MM.1S (cell line): ENCODE measurements at regions not wholly inside any gene's neighbourhood (a gene's known extent, or its start where the extent isn't known, plus 50 kb on each side); places are given as distances from the start of the nearest gene placed in this dataset.

Experiments used
- DNase-seq: peaks from one replicate; pipeline ENCODE4 v3.0.0-alpha.2; 2015
- H2AFZ ChIP-seq: fragments of 300-600 bp; sonication (generic); 2 replicates; pipeline ENCODE4 v1.6.0; 2016; ENCODE audit warnings: antibody characterized with exemption, low read length
- H3F3A ChIP-seq: fragments of 300-600 bp; sonication (generic); 2 replicates; pipeline ENCODE4 v1.6.1; 2016; ENCODE audit warnings: mild to moderate bottlenecking, antibody characterized with exemption, low read length, moderate library complexity, mixed read lengths; ENCODE audit not compliant: insufficient read depth
- H3K27ac ChIP-seq: fragments of 300-600 bp; sonication (generic); 2 replicates; pipeline ENCODE4 v1.5.1; 2016; ENCODE audit warnings: mild to moderate bottlenecking, low read length
- H3K27me3 ChIP-seq: fragments of 300-600 bp; sonication (generic); replicated peaks from 2 replicates; pipeline ENCODE4 v1.6.0; 2016; ENCODE audit warnings: low read length; ENCODE audit not compliant: insufficient read depth
- H3K36me3 ChIP-seq: fragments of 300-600 bp; sonication (generic); replicated peaks from 2 replicates; pipeline ENCODE4 v1.6.1; 2016; ENCODE audit warnings: mild to moderate bottlenecking, low read length, mixed read lengths; ENCODE audit not compliant: insufficient read depth
- H3K4me1 ChIP-seq: fragments of 300-600 bp; sonication (generic); 2 replicates; pipeline ENCODE4 v1.6.1; 2016; ENCODE audit warnings: low read length, mixed read lengths
- H3K4me2 ChIP-seq: fragments of 300-600 bp; sonication (generic); 2 replicates; pipeline ENCODE4 v1.6.0; 2016; ENCODE audit warnings: low read depth, low read length
- H3K4me3 ChIP-seq: fragments of 300-600 bp; sonication (generic); 2 replicates; pipeline ENCODE4 v1.5.1; 2016; ENCODE audit warnings: low read length, mixed read lengths
- H3K79me2 ChIP-seq: fragments of 300-600 bp; sonication (generic); 2 replicates; pipeline ENCODE4 v1.6.1; 2016; ENCODE audit warnings: mixed run types, low read length, mixed read lengths
- H3K9ac ChIP-seq: fragments of 300-600 bp; sonication (generic); 2 replicates; pipeline ENCODE4 v1.6.1; 2016; ENCODE audit warnings: low read length, mixed read lengths
- H3K9me2 ChIP-seq: fragments of 300-600 bp; sonication (generic); replicated peaks from 2 replicates; pipeline ENCODE4 v1.6.1; 2016; ENCODE audit warnings: mild to moderate bottlenecking, low read length, mixed read lengths; ENCODE audit not compliant: insufficient read depth
- H3K9me3 ChIP-seq: fragments of 300-600 bp; sonication (generic); replicated peaks from 2 replicates; pipeline ENCODE4 v1.6.1; 2016; ENCODE audit warnings: mild to moderate bottlenecking, low read length, mixed read lengths; ENCODE audit not compliant: insufficient read depth
- H4K20me1 ChIP-seq: fragments of 300-600 bp; sonication (generic); 2 replicates; pipeline ENCODE4 v1.6.1; 2016; ENCODE audit warnings: mild to moderate bottlenecking, low read length, moderate library complexity, mixed read lengths; ENCODE audit not compliant: insufficient read depth
- EZH2 ChIP-seq: fragments of 300-600 bp; sonication (generic); optimal IDR thresholded peaks from 2 replicates; pipeline ENCODE3; 2017; ENCODE audit warnings: low read depth, mild to moderate bottlenecking, antibody characterized with exemption, low read length, mixed read lengths
- EZH2phosphoT487 ChIP-seq: fragments of 300-600 bp; sonication (generic); IDR thresholded peaks from 2 replicates; pipeline ENCODE4 v1.6.1; 2018; ENCODE audit warnings: antibody characterized with exemption, low read length
- TF ChIP-seq, protein P1 (sequence below): fragments of 300-600 bp; sonication (generic); IDR thresholded peaks from 2 replicates; pipeline ENCODE4 v1.5.1; 2016; ENCODE audit warnings: antibody characterized with exemption, low read length, mixed read lengths

DNA sequence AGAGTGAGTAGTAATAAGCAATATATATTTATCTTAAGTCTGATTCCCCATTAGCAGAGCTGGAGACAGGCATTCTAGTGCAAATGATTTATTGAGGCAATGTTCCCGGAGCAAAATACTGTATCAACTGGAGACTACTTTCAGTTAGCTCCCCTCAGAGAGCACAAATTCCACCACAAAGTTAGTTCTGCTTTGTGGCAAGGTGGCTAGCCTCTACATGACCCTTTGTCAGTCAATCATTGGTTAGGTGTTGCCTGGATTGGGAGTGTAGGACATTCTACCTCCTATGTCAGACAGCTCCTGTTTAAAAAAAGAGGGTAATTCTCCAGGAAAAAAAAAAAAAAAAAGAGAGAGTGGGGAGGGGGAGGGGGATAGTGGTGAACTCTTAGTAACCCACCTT is 402.2 kb downstream of the NR4A2 start:
- no peaks in the 10 kb centered on the region for H3K79me2 ChIP-seq
- no peak overlapping the region for H3K27ac ChIP-seq
- H3K4me2 ChIP-seq, result no peak overlapping the region
- H3K9ac ChIP-seq, result no peak overlapping the region
- H3K27me3 ChIP-seq, result no peaks in the 10 kb centered on the region
- H3K4me1 ChIP-seq, result no peaks in the 10 kb centered on the region
- H3K9me3 ChIP-seq, result no peaks in the 10 kb centered on the region
- DNase-seq, result no peak
- no peak overlapping the region for H3K4me3 ChIP-seq
- no peaks in the 10 kb centered on the region for H3F3A ChIP-seq
- no peaks in the 10 kb centered on the region for H3K9me2 ChIP-seq
- no peaks in the 10 kb centered on the region for H3K36me3 ChIP-seq
- no peaks in the 10 kb centered on the region for H4K20me1 ChIP-seq
- TF ChIP-seq, protein P1, sequence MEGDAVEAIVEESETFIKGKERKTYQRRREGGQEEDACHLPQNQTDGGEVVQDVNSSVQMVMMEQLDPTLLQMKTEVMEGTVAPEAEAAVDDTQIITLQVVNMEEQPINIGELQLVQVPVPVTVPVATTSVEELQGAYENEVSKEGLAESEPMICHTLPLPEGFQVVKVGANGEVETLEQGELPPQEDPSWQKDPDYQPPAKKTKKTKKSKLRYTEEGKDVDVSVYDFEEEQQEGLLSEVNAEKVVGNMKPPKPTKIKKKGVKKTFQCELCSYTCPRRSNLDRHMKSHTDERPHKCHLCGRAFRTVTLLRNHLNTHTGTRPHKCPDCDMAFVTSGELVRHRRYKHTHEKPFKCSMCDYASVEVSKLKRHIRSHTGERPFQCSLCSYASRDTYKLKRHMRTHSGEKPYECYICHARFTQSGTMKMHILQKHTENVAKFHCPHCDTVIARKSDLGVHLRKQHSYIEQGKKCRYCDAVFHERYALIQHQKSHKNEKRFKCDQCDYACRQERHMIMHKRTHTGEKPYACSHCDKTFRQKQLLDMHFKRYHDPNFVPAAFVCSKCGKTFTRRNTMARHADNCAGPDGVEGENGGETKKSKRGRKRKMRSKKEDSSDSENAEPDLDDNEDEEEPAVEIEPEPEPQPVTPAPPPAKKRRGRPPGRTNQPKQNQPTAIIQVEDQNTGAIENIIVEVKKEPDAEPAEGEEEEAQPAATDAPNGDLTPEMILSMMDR, result no peak
- no peak for TF ChIP-seq EZH2phosphoT487
- TF ChIP-seq EZH2, result no peak
- H2AFZ ChIP-seq, result no peak overlapping the region

DNA sequence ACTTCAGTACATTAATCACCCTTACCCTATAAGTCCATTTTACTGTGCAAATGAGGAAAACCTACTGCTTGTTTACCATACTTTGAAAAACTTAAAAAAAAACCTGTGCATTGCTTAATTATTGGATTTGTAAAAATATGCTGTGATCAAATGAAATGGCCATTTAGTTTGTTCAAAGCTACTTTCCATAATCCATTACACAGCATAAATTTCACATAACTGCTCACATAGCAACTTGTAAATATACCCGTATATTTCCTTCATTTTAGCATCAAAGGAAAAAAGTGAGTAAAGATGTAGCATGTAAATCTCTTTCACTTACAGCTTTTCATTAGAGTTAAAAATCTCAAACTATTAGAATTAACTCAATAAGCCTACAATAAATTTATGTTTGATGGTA is 415.1 kb downstream of the NR4A2 start:
- no peak for DNase-seq
- Histone ChIP-seq H2AFZ (no peak overlapping the region), H3K36me3 (no peaks in the 10 kb centered on the region), H3K4me3 (no peak overlapping the region), H3K9me3 (no peaks in the 10 kb centered on the region), H4K20me1 (no peaks in the 10 kb centered on the region), H3K27me3 (no peaks in the 10 kb centered on the region), H3K9me2 (0 out of 2 replicates have a peak, but pooled peaks cover 5% of the 10 kb centered on the region), H3K9ac (no peak overlapping the region), H3F3A (no peaks in the 10 kb centered on the region), H3K27ac (no peak overlapping the region), H3K79me2 (no peaks in the 10 kb centered on the region), H3K4me1 (no peaks in the 10 kb centered on the region), H3K4me2 (no peak overlapping the region)
- TF ChIP-seq EZH2, result no peak
- TF ChIP-seq EZH2phosphoT487, result no peak
- TF ChIP-seq, protein P1, result no peak

DNA sequence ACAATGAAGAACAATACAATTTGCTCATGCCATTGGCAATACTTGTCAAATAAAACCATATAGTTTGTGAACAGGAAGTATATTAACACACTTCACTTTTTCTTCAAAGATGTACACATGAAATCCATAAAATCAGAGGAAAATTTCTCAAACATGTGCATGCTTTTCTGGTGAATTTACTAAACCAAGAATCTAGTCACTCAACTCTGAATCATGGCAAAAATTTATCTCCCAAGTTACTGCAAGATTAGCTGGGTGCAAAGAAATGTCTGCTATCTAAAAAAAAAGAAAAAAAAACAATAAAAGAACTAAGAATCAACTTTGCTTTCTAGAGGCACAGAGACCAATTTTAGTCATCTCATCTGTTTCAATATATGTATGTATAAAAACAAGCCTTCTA is 419.2 kb downstream of the NR4A2 start:
- TF ChIP-seq, protein P1, result no peak
- H2AFZ ChIP-seq, result no peak overlapping the region
- no peaks in the 10 kb centered on the region for H3K36me3 ChIP-seq
- no peak overlapping the region for H3K4me2 ChIP-seq
- H4K20me1 ChIP-seq, result no peaks in the 10 kb centered on the region
- no peak overlapping the region for H3K4me3 ChIP-seq
- 0 out of 2 replicates have a peak, but pooled peaks cover 5% of the 10 kb centered on the region for H3K9me2 ChIP-seq
- no peaks in the 10 kb centered on the region for H3K79me2 ChIP-seq
- no peaks in the 10 kb centered on the region for H3K27me3 ChIP-seq
- H3F3A ChIP-seq, result no peaks in the 10 kb centered on the region
- no peak overlapping the region for H3K9ac ChIP-seq
- no peak overlapping the region for H3K27ac ChIP-seq
- no peaks in the 10 kb centered on the region for H3K4me1 ChIP-seq
- no peak for DNase-seq
- H3K9me3 ChIP-seq, result no peaks in the 10 kb centered on the region
